HG03108 (cell line): ENCODE measurements at regions not wholly inside any gene's neighbourhood (a gene's known extent, or its start where the extent isn't known, plus 50 kb on each side); places are given as distances from the start of the nearest gene placed in this dataset.

ENCODE experiments used
- ATAC-seq: cut with Tn5 transposase; IDR thresholded peaks from one replicate; pipeline ENCODE4 v1.9.1; 2021; ENCODE audit warnings: moderate library complexity; ENCODE audit not compliant: unreplicated experiment

DNA sequence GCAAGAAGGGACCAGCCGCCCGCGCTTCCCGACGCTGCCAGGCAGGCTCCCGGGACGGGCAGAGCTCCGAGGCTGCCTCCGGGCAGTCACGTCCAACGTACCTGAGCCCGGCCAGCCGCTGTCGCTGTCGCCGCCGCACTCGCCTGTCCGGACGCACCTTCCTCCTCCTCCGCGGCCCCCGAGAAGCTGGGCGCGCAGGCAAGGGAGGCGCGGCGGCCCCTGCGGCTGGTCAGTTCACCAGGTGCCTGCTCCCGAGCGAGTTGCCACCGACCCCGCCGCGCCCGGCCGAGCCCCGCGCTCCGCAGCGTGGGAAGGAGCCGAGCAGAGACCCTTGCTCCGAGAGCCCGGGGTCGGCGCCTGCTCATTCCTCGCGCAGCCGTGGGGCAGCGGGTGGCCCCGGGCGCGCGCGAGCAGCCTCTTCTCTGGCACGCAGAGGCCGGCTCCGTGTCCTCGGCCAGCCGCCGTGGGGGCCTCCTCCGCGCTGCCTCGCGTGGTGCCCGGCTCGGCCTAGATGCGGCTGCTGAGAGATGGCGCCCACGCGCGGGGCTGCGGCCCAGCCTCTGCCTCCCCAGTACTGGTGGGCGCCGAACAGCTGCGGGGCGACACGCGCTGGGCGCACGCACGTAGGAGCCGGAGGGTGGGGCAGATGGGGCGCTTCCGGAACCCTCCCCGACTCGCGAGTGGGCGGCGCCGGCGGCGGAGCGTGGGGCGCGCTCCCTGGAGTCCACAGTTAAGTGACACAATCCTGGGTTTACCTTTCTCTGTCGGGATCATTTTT, 419.4 kb downstream of the UQCRFS1 start:
- ATAC-seq: no peak

- no peak for ATAC-seq
Measured at GRCh38 chr19:28785971-28786370, 427.0 kb downstream of the UQCRFS1 start.

GRCh38 chr19:28764066-28764465, 448.9 kb downstream of the UQCRFS1 start:
- no peak for ATAC-seq

DNA sequence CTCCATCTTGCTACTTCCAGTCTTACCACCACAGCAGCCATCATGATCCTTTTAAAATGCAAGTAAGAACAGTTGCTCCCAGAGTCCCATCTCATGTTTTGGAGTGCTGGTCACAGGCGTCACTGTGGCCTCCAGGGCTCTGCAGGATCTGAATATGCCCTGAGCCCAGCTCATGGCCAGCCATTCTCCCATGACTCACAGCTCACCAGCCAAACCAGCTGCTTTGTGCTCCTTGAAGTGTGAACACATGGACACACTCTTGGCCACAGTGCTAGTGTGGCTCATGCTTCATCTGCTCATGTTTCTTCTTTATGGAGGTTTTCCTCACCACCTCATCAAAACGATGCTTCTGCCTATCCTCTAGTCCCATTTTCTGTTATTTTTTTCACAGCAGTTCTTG, 466.5 kb downstream of the UQCRFS1 start:
- ATAC-seq: no peak

- no peak for ATAC-seq
Measured at GRCh38 chr19:28744943-28745342, 468.0 kb downstream of the UQCRFS1 start.

DNA sequence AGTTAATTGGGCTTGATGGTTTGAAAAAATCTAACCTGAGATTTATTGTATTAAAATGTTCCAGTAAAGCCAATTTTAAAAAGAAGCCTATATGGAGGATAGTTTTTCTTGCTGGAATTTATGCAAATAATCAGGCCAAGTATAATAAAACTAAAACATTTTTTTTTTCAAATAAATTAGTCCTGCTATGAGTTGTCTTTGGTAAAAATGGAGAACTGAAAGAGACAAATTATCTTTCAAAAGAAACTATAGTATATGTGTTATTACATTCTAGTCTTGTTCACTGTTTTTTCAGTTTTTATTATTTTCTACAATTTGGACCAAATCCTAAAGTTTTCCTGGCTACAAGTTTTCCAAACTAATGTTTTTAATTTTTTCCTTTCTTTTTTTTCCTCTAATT, 468.9 kb downstream of the UQCRFS1 start:
- no peak for ATAC-seq

GRCh38 chr19:28737021-28737895, 475.7 kb downstream of the UQCRFS1 start:
- no peak for ATAC-seq

- ATAC-seq: no peak
Measured at GRCh38 chr19:28736528-28736927, 476.4 kb downstream of the UQCRFS1 start.

- ATAC-seq: no peak
Measured at GRCh38 chr19:28731577-28731976, 481.4 kb downstream of the UQCRFS1 start.

- no peak for ATAC-seq
Measured at GRCh38 chr19:28730791-28731512, 482.0 kb downstream of the UQCRFS1 start.

DNA sequence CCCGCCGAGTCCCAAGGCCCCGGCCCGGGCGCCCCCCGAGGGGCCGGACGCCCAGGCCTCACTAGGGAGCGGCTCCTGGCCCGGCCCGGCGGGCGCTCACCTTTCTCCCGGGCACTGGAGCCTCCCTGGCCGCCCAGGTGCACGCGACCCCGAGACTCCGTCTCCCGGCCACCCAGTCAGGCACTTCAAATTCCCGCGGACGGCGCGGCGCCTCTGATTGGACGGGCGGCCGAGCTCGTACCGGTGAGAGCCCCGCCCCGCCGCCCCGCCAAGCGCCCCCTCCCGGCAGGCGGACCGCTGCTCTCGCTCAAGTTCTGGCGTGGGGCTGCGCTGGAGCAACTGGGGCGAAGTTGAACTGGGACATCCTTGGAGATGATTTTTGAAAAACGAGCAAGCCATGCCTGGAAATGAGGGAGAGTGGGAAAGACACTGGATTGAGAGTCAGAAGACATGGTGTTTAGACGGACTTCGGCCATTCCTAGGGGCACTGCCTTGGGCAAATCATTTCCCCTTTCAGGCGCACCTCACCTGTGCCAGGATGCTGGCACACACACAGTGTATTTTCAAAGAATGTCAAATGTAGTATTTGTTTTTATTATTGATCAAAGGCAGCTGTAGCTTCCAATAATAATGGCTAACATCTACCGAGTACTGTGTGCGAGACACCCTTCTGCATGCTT, 485.3 kb downstream of the UQCRFS1 start:
- no peak for ATAC-seq

- ATAC-seq: no peak
Measured at GRCh38 chr19:28726533-28727479, 486.1 kb downstream of the UQCRFS1 start.

- ATAC-seq: no peak
Measured at GRCh38 chr19:28718909-28719308, 494.0 kb downstream of the UQCRFS1 start.

DNA sequence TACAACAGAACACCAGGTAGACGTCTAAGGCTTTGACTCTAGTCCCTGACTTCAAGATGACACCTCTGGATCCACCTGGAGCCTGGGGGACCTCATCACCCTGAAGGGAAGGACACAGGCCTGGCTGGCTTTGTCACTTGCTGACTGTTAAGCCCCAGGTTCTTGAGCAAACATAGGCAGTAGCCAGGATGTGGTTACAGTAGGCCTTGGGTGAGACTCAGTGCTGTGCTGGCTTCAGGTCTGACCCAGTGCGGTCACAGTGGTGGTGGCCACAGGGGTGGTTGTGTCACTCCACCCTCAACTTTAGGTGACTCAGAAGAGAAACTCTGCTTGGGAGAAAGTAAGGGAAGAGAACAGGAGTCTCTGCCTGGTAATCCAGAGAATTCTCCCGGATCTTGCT, 497.8 kb downstream of the UQCRFS1 start:
- ATAC-seq: no peak

GRCh38 chr19:28711411-28711810, 501.5 kb downstream of the UQCRFS1 start:
- no peak for ATAC-seq

- ATAC-seq: no peak
Measured at GRCh38 chr19:28710278-28710677, 502.7 kb downstream of the UQCRFS1 start.

DNA sequence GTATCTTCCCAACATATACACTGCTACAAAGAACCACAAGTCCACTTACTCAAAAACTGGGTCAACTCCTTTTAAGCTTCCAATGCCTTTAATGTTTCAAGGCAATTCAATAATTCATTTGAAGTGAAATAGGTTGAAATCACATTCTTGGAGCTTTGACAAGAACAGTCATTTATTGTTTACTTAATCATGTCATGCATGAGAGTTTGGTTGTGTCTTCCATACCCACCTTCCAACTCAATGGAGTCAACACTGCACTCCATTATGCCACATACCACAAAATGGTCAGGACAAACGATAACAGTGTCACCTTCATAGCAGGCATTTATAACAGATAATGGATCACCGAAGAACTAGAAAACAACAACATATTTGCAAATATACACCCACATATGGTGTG, 506.3 kb downstream of the UQCRFS1 start:
- ATAC-seq: no peak

- ATAC-seq: no peak
Measured at GRCh38 chr19:28705008-28705407, 507.9 kb downstream of the UQCRFS1 start.

GRCh38 chr19:28703400-28703956, 509.5 kb downstream of the UQCRFS1 start:
- ATAC-seq: no peak
